Activated CD4-positive, alpha-beta T cell treated with anti-CD3 and anti-CD28 coated beads for 1 hour (primary cell): ENCODE measurements at regions not wholly inside any gene's neighbourhood (a gene's known extent, or its start where the extent isn't known, plus 50 kb on each side); places are given as distances from the start of the nearest gene placed in this dataset.
"Not testable (repeated sequence)": the region's sequence is repeated elsewhere in the genome, so short reads cannot be mapped to it uniquely, and the experiment has no call there.

Experiments
- DNase-seq: peaks from one replicate; pipeline ENCODE4 v3.0.0-alpha.2; 2020

- no peak for DNase-seq
These were observed 84.3 kb upstream of the NCOR2 start for GRCh38 chr12:124651516-124652273.

GRCh38 chr12:124650912-124651311 is 83.5 kb upstream of the NCOR2 start:
- DNase-seq, result no peak

- DNase-seq, result no peak
These were observed 81.4 kb upstream of the NCOR2 start for GRCh38 chr12:124648710-124649384.

- no peak for DNase-seq
These were observed 79.9 kb upstream of the NCOR2 start for GRCh38 chr12:124647316-124647715.

- DNase-seq, result no peak
These were observed 79.2 kb upstream of the NCOR2 start for GRCh38 chr12:124646385-124647230.

- DNase-seq, result no peak
These were observed 78.3 kb upstream of the NCOR2 start for GRCh38 chr12:124645530-124646244.

GRCh38 chr12:124643768-124644167 is 76.4 kb upstream of the NCOR2 start:
- not testable (repeated sequence) for DNase-seq

- DNase-seq, result no peak
These were observed 74.7 kb upstream of the NCOR2 start for GRCh38 chr12:124642105-124642504.

GRCh38 chr12:124641591-124641990 is 74.2 kb upstream of the NCOR2 start:
- no peak for DNase-seq

GRCh38 chr12:124640056-124640455 is 72.6 kb upstream of the NCOR2 start:
- no peak for DNase-seq

- DNase-seq, result no peak
These were observed 71.9 kb upstream of the NCOR2 start for GRCh38 chr12:124639122-124639806.

- no peak for DNase-seq
These were observed 70.2 kb upstream of the NCOR2 start for GRCh38 chr12:124637581-124637981.

- no peak for DNase-seq
These were observed 69.8 kb upstream of the NCOR2 start for GRCh38 chr12:124637163-124637562.

GRCh38 chr12:124636138-124636978 is 68.9 kb upstream of the NCOR2 start:
- DNase-seq, result peak; percentile 24

- DNase-seq, result no peak
These were observed 67.9 kb upstream of the NCOR2 start for GRCh38 chr12:124635316-124635715.

GRCh38 chr12:124633365-124634362 is 66.3 kb upstream of the NCOR2 start:
- no peak for DNase-seq

GRCh38 chr12:124632519-124632984 is 65.1 kb upstream of the NCOR2 start:
- DNase-seq, result no peak

- DNase-seq, result no peak
These were observed 64.4 kb upstream of the NCOR2 start for GRCh38 chr12:124631681-124632256.

GRCh38 chr12:124630791-124631313 is 63.4 kb upstream of the NCOR2 start:
- DNase-seq, result no peak
